Hepatocyte (in vitro differentiated cells): ENCODE measurements at regions not wholly inside any gene's neighbourhood (a gene's known extent, or its start where the extent isn't known, plus 50 kb on each side); places are given as distances from the start of the nearest gene placed in this dataset.

Experiments used
- DNase-seq: peaks from one replicate; pipeline ENCODE4 v3.0.0-alpha.2; 2016; ENCODE audit warnings: low spot score
- H2AFZ ChIP-seq: fragments of 200-600 bp; sonication (generic); 2 replicates; pipeline ENCODE4 v1.6.0; 2016; ENCODE audit warnings: antibody characterized with exemption, mild to moderate bottlenecking
- H3K27ac ChIP-seq: fragments of 200-600 bp; sonication (generic); 2 replicates; pipeline ENCODE4 v1.5.1; 2016; ENCODE audit warnings: mild to moderate bottlenecking
- H3K27me3 ChIP-seq: fragments of 200-600 bp; sonication (generic); 2 replicates; pipeline ENCODE4 v1.6.1; 2016
- H3K36me3 ChIP-seq: fragments of 200-600 bp; sonication (generic); replicated peaks from 2 replicates; pipeline ENCODE4 v1.5.1; 2016; ENCODE audit warnings: low read depth; ENCODE audit not compliant: insufficient read depth
- H3K4me1 ChIP-seq: fragments of 200-600 bp; sonication (generic); 2 replicates; pipeline ENCODE4 v1.5.1; 2016; ENCODE audit warnings: mild to moderate bottlenecking, moderate library complexity; ENCODE audit not compliant: insufficient read depth
- H3K4me2 ChIP-seq: fragments of 200-600 bp; sonication (generic); 2 replicates; pipeline ENCODE4 v1.6.0; 2016
- H3K4me3 ChIP-seq: fragments of 200-600 bp; sonication (generic); 2 replicates; pipeline ENCODE4 v1.5.1; 2016; ENCODE audit warnings: mild to moderate bottlenecking
- H3K79me2 ChIP-seq: fragments of 200-600 bp; sonication (generic); 2 replicates; pipeline ENCODE4 v1.6.0; 2017; ENCODE audit warnings: mild to moderate bottlenecking
- H3K9me2 ChIP-seq: fragments of 200-600 bp; sonication (generic); replicated peaks from 2 replicates; pipeline ENCODE4 v1.6.0; 2017; ENCODE audit warnings: mild to moderate bottlenecking; ENCODE audit not compliant: insufficient read depth
- H3K9me3 ChIP-seq: fragments of 200-600 bp; sonication (generic); 2 replicates; pipeline ENCODE4 v1.5.1; 2016; ENCODE audit warnings: low read depth, mild to moderate bottlenecking
- H4K20me1 ChIP-seq: fragments of 200-600 bp; sonication (generic); 2 replicates; pipeline ENCODE4 v1.6.0; 2016; ENCODE audit warnings: mild to moderate bottlenecking; ENCODE audit not compliant: insufficient read depth, poor library complexity, severe bottlenecking
- CTCF ChIP-seq: fragments of 200-600 bp; sonication (generic); IDR thresholded peaks from 2 replicates; pipeline ENCODE4 v1.5.1; 2016; ENCODE audit warnings: antibody characterized with exemption, mild to moderate bottlenecking; ENCODE audit not compliant: poor library complexity
- EZH2 ChIP-seq: fragments of 200-600 bp; sonication (generic); IDR thresholded peaks from 2 replicates; pipeline ENCODE4 v1.6.1; 2016; ENCODE audit warnings: antibody characterized with exemption, mild to moderate bottlenecking, borderline replicate concordance
- EZH2phosphoT487 ChIP-seq: fragments of 200-600 bp; sonication (generic); IDR thresholded peaks from one replicate; pipeline ENCODE4 v1.6.1; 2018; ENCODE audit warnings: antibody characterized with exemption, mild to moderate bottlenecking, low read depth, moderate library complexity; ENCODE audit not compliant: unreplicated experiment, severe bottlenecking
- WGBS: methylation state at CpG from one replicate; pipeline ENCODE4 v1.1.6; 2016; ENCODE audit warnings: low lambda C conversion rate; ENCODE audit errors: missing lambda C conversion rate; 5-methylcytosine and 5-hydroxymethylcytosine counted together

- H3K9me2 ChIP-seq, result no peaks in the 10 kb centered on the region
- TF ChIP-seq CTCF (no peak), EZH2phosphoT487 (no peak), EZH2 (no peak)
- H4K20me1 ChIP-seq, result no peaks in the 10 kb centered on the region
- H3K79me2 ChIP-seq, result no peaks in the 10 kb centered on the region
- 62% methylated on average over 2 of the region's 2 CpGs for WGBS
- H3K4me3 ChIP-seq, result no peak overlapping the region
- H3K27me3 ChIP-seq, result no peaks in the 10 kb centered on the region
- DNase-seq, result no peak
- no peaks in the 10 kb centered on the region for H3K4me1 ChIP-seq
- no peak overlapping the region for H3K4me2 ChIP-seq
- H3K36me3 ChIP-seq, result no peaks in the 10 kb centered on the region
- H3K9me3 ChIP-seq, result no peaks in the 10 kb centered on the region
- no peak overlapping the region for H3K27ac ChIP-seq
- H2AFZ ChIP-seq, result no peak overlapping the region
Observed at GRCh38 chr4:136277741-136278140, 1254.6 kb downstream of the PCDH18 start.

- Histone ChIP-seq H3K9me2 (no peaks in the 10 kb centered on the region), H3K4me2 (no peak overlapping the region), H3K27ac (no peak overlapping the region), H3K79me2 (no peaks in the 10 kb centered on the region), H3K4me3 (no peak overlapping the region), H3K9me3 (no peaks in the 10 kb centered on the region), H4K20me1 (no peaks in the 10 kb centered on the region), H3K4me1 (no peaks in the 10 kb centered on the region), H2AFZ (no peak overlapping the region), H3K27me3 (no peaks in the 10 kb centered on the region), H3K36me3 (no peaks in the 10 kb centered on the region)
- TF ChIP-seq EZH2phosphoT487, result no peak
- TF ChIP-seq CTCF, result no peak
- TF ChIP-seq EZH2, result no peak
- no peak for DNase-seq
- WGBS, result 67% methylated on average over 2 of the region's 2 CpGs
Observed at GRCh38 chr4:136246876-136247275, 1285.4 kb downstream of the PCDH18 start.

DNA sequence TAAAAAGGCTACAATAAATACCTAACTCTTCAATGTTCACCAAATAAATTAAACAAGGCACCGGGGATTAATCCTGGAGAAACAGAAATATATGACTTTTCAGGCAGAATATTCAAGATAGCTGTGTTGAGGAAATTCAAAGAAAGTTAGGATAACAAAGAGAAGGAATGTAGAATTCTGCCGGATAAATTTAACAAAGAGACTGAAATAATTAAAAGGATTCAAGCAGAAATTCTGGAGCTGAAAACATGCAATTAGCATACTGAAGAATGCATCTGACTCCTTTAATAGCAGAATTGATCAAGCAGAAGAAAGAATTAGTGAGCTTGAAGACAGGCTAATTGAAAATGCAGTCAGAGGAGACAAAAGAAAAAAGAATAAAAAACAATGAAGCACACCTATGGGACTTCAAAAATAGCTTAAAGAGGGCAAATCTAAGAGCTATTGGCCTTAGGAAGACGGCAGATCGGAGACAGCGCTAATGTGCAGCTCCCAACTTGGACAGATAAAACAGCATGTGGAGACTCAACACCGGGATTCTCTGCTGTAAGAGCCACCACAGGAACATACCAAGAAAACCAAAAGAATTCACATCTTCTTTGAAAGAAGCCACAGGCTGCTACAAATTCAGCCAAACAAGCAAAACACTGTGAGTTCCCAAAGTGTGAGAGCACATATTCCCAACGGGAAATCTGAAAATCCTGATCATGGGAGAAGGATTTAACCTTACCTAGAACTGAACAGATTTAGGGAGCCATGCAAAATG lies 1290.9 kb downstream of the PCDH18 start:
- H3K4me3 ChIP-seq, result no peak overlapping the region
- no peaks in the 10 kb centered on the region for H4K20me1 ChIP-seq
- no peak overlapping the region for H3K4me2 ChIP-seq
- TF ChIP-seq EZH2 (no peak), CTCF (no peak), EZH2phosphoT487 (no peak)
- WGBS, result 85% methylated on average over 7 of the region's 7 CpGs
- H3K36me3 ChIP-seq, result no peaks in the 10 kb centered on the region
- H3K9me3 ChIP-seq, result no peaks in the 10 kb centered on the region
- H3K79me2 ChIP-seq, result no peaks in the 10 kb centered on the region
- no peak for DNase-seq
- no peak overlapping the region for H3K27ac ChIP-seq
- H3K27me3 ChIP-seq, result no peaks in the 10 kb centered on the region
- no peak overlapping the region for H2AFZ ChIP-seq
- no peaks in the 10 kb centered on the region for H3K9me2 ChIP-seq
- no peaks in the 10 kb centered on the region for H3K4me1 ChIP-seq

GRCh38 chr4:136227315-136227714 lies 1305.0 kb downstream of the PCDH18 start:
- no peak for TF ChIP-seq EZH2
- no peak for TF ChIP-seq CTCF

More at GRCh38 chr4:136227315-136227714, 1305.0 kb downstream of the PCDH18 start:
- Histone ChIP-seq H3K9me2 (no peaks in the 10 kb centered on the region), H3K27ac (no peak overlapping the region), H3K4me2 (no peak overlapping the region), H3K36me3 (no peaks in the 10 kb centered on the region), H3K4me1 (no peaks in the 10 kb centered on the region), H3K4me3 (no peak overlapping the region), H3K27me3 (no peaks in the 10 kb centered on the region), H4K20me1 (no peaks in the 10 kb centered on the region), H2AFZ (no peak overlapping the region), H3K9me3 (no peaks in the 10 kb centered on the region), H3K79me2 (no peaks in the 10 kb centered on the region)
- no peak for DNase-seq
